ENCODE measurements at regions not wholly inside any gene's neighbourhood (a gene's known extent, or its start where the extent isn't known, plus 50 kb on each side); places are given as distances from the start of the nearest gene placed in this dataset.

DNA sequence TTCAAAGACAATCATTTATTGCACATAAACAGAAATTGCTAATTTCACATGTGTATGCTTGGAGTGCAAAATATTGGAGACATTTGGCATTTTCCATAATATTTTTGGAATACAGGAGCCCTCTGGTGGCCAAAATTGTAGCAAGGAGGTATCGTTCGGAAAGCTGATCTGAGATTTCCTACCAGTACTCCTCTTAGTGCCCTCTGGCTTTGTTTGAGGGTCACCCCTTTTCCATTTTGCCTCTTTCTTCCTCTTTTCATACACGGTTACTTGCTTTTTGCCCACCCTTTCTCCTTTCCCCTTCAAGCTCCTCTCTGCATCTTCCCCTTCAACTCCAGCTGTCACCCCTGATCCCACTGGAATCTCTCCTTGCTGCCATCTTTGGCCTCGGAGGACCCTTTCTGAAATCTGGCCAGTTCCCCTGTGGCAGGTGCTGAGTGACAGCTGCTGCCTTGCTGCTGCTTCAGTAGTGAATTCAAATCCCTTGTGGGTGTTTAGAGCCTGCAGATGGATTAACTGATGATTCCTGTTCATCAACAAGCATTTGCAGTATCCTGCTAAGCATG lies 164.6 kb upstream of the PARP11 start:
- ChIA-PET CTCF (interaction anchor here (0.6 to 4.4 kb wide), 14 partner anchors 29 to 288 kb away, joined by 3 to 39 read pairs (median 4); no protein-coding TSS in a partner anchor), POLR2A (ENCODE audit: low non-redundant PET) (no interaction called here)
- DNase-seq (ENCODE audit: low spot score) = peak; percentile 39
- H3K27ac ChIP-seq = no peak overlapping the region
- TF ChIP-seq, protein P1, sequence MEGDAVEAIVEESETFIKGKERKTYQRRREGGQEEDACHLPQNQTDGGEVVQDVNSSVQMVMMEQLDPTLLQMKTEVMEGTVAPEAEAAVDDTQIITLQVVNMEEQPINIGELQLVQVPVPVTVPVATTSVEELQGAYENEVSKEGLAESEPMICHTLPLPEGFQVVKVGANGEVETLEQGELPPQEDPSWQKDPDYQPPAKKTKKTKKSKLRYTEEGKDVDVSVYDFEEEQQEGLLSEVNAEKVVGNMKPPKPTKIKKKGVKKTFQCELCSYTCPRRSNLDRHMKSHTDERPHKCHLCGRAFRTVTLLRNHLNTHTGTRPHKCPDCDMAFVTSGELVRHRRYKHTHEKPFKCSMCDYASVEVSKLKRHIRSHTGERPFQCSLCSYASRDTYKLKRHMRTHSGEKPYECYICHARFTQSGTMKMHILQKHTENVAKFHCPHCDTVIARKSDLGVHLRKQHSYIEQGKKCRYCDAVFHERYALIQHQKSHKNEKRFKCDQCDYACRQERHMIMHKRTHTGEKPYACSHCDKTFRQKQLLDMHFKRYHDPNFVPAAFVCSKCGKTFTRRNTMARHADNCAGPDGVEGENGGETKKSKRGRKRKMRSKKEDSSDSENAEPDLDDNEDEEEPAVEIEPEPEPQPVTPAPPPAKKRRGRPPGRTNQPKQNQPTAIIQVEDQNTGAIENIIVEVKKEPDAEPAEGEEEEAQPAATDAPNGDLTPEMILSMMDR (conservative IDR thresholded peaks at IDR 0.05; ENCODE audit: low read depth) = peak; percentile 44; the same call in 1 of the 2 replicates

DNA sequence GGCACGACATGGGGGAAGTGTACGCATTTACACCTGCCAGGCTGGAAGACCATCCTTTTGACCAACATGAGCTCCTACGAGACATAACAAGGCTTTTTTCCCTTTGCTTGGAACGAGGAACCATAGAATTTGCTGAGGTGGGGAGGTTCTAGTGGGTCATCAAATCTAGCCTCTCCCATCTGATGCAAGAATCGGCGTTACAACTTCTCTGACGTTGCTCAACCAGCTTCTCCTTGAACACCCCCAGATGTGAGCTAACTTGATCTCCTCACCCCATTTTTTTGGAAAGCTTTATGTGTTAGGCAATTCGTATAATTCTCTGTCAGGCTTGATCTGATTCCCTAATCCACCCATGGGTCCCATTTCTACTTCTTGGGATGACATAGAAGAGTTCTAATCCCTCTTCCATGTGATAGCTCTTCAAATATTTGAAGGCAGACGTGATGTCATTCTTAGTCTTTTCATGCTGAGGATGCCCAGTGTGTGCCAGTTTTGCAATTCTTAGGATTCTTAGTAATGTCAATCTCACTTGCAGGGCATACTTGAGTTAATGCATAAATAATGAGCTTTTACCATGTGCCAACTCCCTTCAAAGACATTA lies 163.6 kb upstream of the PARP11 start:
- CTCF ChIA-PET = interaction anchor here (0.7 to 4.4 kb wide), 4 partner anchors 37 to 240 kb away, joined by 3 to 39 read pairs (median 11); no protein-coding TSS in a partner anchor
- POLR2A ChIA-PET (ENCODE audit: low non-redundant PET) = no interaction called here
- TF ChIP-seq, protein P1 (conservative IDR thresholded peaks at IDR 0.05; ENCODE audit: low read depth) = no peak

DNA sequence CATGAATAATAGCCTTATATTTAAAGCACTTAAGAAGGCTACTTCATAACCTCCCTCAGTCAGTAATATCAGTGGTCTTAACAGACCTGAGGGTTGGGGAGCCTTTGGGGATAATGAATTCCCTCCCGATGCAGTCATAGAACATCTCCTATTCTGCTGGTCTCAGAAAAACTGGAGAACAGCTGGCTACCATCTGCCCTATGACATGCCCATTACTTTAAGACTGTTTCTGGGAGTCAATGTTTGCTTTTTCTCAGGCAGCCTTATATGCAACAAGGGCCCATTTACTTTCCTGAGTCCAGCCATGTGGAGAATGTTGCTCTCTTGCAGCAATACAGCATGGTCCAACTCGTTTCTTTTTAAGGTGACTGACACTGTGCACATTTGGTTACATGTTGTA lies 161.7 kb upstream of the PARP11 start:
- POLR2A ChIA-PET (ENCODE audit: low non-redundant PET) = no interaction called here

More for the DNA sequence above, 163.6 kb upstream of the PARP11 start:
- no peak overlapping the region for H3K27ac ChIP-seq
- DNase-seq (ENCODE audit: low spot score) = no peak

DNA sequence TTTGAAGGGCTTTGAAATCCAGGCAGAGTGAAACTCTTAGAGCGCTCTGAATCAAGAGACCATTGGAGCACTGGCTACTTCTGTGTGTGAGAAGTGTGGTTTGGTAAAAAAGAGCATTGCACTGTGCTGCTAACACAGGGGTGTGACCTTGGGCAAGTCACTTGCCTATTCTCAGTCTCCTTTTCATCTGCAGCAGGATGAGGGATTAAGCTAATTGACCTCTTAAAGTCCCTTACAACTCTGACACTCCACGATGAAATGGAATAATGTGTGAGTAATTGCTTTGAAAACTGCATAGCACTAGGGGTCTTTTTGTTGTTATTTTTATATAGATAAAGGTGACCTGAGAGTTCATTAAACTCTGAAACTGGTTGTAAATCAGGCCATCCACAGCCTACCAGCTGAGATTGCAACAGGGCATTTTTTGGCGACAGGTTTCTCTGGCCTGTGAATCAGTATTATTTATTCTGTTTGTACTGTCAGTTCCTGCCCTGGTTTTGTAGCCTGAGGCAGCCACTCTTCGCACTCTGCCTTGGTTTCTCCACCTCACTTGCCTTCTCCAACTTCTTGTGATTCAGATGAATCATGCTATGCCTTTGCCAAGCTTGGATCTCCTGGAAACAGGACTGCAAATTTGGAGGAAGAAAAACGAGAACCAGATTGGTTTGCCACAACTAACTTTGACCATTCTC lies 159.9 kb upstream of the PARP11 start:
- H3K27ac ChIP-seq = peak overlapping the region; percentile 90
- TF ChIP-seq, protein P1 (conservative IDR thresholded peaks at IDR 0.05; ENCODE audit: low read depth) = no peak
- peak; percentile 29 for DNase-seq (ENCODE audit: low spot score)
- ChIA-PET POLR2A (ENCODE audit: low non-redundant PET) (interaction anchor here (0.6 kb wide), 1 partner anchor 244 kb away, joined by 3 read pairs; no protein-coding TSS in a partner anchor), CTCF (interaction anchor here (0.6 to 1.3 kb wide), 6 partner anchors 23 to 1908 kb away, joined by 3 to 6 read pairs (median 4); no protein-coding TSS in a partner anchor)

More for the DNA sequence above, 161.7 kb upstream of the PARP11 start:
- H3K27ac ChIP-seq = no peak overlapping the region
- no peak for DNase-seq (ENCODE audit: low spot score)
- CTCF ChIA-PET = interaction anchor here (4.4 kb wide), 1 partner anchor 242 kb away, joined by 39 read pairs; no protein-coding TSS in a partner anchor
- TF ChIP-seq, protein P1 (conservative IDR thresholded peaks at IDR 0.05; ENCODE audit: low read depth) = no peak

DNA sequence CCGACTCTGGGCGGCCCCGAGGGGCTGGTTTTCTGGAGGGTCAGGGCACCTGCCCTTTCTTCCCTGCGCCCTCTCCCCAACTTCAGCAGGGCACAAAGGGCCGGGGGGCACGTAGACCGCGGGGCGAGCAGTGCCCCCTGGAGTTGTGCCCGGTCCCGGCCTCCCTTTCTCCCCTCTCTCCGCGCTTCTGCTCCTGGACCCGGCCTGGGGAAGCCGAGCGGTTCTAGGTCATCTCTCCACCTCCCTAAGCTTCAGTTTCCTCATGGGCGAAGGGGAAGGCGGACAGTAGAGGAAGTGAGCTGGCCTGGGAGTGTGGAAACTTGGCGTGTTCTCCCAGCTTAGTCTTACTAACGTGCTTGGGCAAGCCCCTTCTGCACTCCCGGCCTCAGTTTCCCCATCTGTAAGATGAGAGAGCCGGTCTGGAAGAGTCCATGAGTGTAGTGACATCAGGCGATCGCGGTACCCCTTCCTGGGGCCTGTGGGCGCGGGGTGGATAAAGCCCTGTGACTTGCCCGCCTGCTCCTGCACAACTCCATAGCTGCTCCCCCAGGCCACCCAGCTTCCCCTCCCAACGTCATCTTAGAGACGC lies 158.6 kb upstream of the PARP11 start:
- H3K27ac ChIP-seq = peak overlapping the region; percentile 90
- POLR2A ChIA-PET (ENCODE audit: low non-redundant PET) = interaction anchor here (0.6 to 1.0 kb wide), 3 partner anchors 15 to 851 kb away, joined by 3 to 5 read pairs (median 3); no protein-coding TSS in a partner anchor
- TF ChIP-seq, protein P1 (conservative IDR thresholded peaks at IDR 0.05; ENCODE audit: low read depth) = no peak
- DNase-seq (ENCODE audit: low spot score) = peak; percentile 45
- CTCF ChIA-PET = interaction anchor here (2.9 kb wide), 1 partner anchor 245 kb away, joined by 14 read pairs; no protein-coding TSS in a partner anchor
